Tibial nerve (tissue), 4 donors: ENCODE measurements at regions not wholly inside any gene's neighbourhood (a gene's known extent, or its start where the extent isn't known, plus 50 kb on each side); places are given as distances from the start of the nearest gene placed in this dataset.
"Not testable (repeated sequence)": the region's sequence is repeated elsewhere in the genome, so short reads cannot be mapped to it uniquely, and the experiment has no call there.

Experiments used
- DNase-seq, 2 donors: peaks; one replicate each; pipeline ENCODE4 v3.0.0-alpha.2; 2019; ENCODE audit warnings: low spot score in 2 of 2
- H3K27ac ChIP-seq, 4 donors: fragments of 200-600 bp; sonication (generic) in 3 of 4; one replicate each; pipeline ENCODE4 v1.5.1; 2017 to 2019; ENCODE audit warnings: mild to moderate bottlenecking in 1 of 4
- H3K27me3 ChIP-seq, 2 donors: fragments of 200-600 bp; sonication (generic) in 1 of 2; one replicate each; pipeline versions ENCODE4 v1.5.1 to v1.6.0; 2017 to 2019
- H3K36me3 ChIP-seq, 3 donors: fragments of 200-600 bp; sonication (generic); one replicate each; pipeline ENCODE4 v1.5.1; 2018 to 2019
- H3K4me1 ChIP-seq, 4 donors: fragments of 200-600 bp; sonication (generic) in 3 of 4; one replicate each; pipeline ENCODE4 v1.5.1; 2017 to 2019
- H3K4me3 ChIP-seq, 4 donors: fragments of 200-600 bp; sonication (generic) in 3 of 4; one replicate each; pipeline ENCODE4 v1.5.1; 2017 to 2019; ENCODE audit warnings: mild to moderate bottlenecking in 1 of 4, moderate library complexity in 1 of 4
- H3K9me3 ChIP-seq, 4 donors: fragments of 200-600 bp; sonication (generic) in 3 of 4; one replicate each; pipeline ENCODE4 v1.5.1; 2017 to 2019
- EP300 ChIP-seq, 2 donors: sonication (generic); formaldehyde crosslinking; IDR thresholded peaks; one replicate each; pipeline ENCODE4 v1.6.1; 2017; ENCODE audit warnings: antibody characterized with exemption in 2 of 2, mild to moderate bottlenecking in 1 of 2
- POLR2A ChIP-seq, 2 donors: fragments of 450-650 bp; IDR thresholded peaks; one replicate each; pipeline ENCODE4 v1.6.1; 2017; ENCODE audit warnings: antibody characterized with exemption in 2 of 2, mild to moderate bottlenecking in 2 of 2, moderate library complexity in 2 of 2
- WGBS, 2 donors: methylation state at CpG; one replicate each; pipeline ENCODE4 v1.1.5; 2018; 5-methylcytosine and 5-hydroxymethylcytosine counted together
- TF ChIP-seq, protein P1 (sequence below), 5 experiments: fragments of 200-600 bp in 3 of 5; fragments of 450-650 bp in 2 of 5; sonication (generic) in 3 of 5; IDR thresholded peaks; one replicate each; pipeline ENCODE4 v1.5.1; 2016 to 2019; ENCODE audit warnings: antibody characterized with exemption in 5 of 5, mild to moderate bottlenecking in 3 of 5, moderate library complexity in 2 of 5

GRCh38 chrX:56343219-56343618 is 111.1 kb downstream of the KLF8 start:
- H3K27ac ChIP-seq, result no peak overlapping the region
- TF ChIP-seq, protein P1, sequence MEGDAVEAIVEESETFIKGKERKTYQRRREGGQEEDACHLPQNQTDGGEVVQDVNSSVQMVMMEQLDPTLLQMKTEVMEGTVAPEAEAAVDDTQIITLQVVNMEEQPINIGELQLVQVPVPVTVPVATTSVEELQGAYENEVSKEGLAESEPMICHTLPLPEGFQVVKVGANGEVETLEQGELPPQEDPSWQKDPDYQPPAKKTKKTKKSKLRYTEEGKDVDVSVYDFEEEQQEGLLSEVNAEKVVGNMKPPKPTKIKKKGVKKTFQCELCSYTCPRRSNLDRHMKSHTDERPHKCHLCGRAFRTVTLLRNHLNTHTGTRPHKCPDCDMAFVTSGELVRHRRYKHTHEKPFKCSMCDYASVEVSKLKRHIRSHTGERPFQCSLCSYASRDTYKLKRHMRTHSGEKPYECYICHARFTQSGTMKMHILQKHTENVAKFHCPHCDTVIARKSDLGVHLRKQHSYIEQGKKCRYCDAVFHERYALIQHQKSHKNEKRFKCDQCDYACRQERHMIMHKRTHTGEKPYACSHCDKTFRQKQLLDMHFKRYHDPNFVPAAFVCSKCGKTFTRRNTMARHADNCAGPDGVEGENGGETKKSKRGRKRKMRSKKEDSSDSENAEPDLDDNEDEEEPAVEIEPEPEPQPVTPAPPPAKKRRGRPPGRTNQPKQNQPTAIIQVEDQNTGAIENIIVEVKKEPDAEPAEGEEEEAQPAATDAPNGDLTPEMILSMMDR (IDR thresholded peaks at IDR 0.05), result no peak
- TF ChIP-seq EP300 (IDR thresholded peaks at IDR 0.05), result no peak
- no peak for TF ChIP-seq POLR2A (IDR thresholded peaks at IDR 0.05)
- H3K27me3 ChIP-seq, result no peaks in the 10 kb centered on the region
- no peaks in the 10 kb centered on the region for H3K4me1 ChIP-seq
- H3K36me3 ChIP-seq, result no peaks in the 10 kb centered on the region
- H3K9me3 ChIP-seq, result peaks cover 0 to 7% (median 3%) of the 10 kb centered on the region in 4 donors
- 48% methylated on average over 5 of the region's 5 CpGs; no CpG with 5 or more reads in 1 of the 2 donors for WGBS, 2 donors
- DNase-seq, result no peak
- no peak overlapping the region for H3K4me3 ChIP-seq

GRCh38 chrX:56343664-56344063 is 111.5 kb downstream of the KLF8 start:
- 73 to 79% methylated on average over 4 to 5 of the region's 5 CpGs for WGBS, 2 donors
- no peak overlapping the region for H3K27ac ChIP-seq
- H3K4me3 ChIP-seq, result no peak overlapping the region
- DNase-seq, result no peak
- no peaks in the 10 kb centered on the region for H3K27me3 ChIP-seq
- H3K4me1 ChIP-seq, result no peaks in the 10 kb centered on the region
- TF ChIP-seq, protein P1 (IDR thresholded peaks at IDR 0.05), result no peak
- TF ChIP-seq POLR2A (IDR thresholded peaks at IDR 0.05), result no peak
- no peak for TF ChIP-seq EP300 (IDR thresholded peaks at IDR 0.05)
- no peaks in the 10 kb centered on the region for H3K36me3 ChIP-seq
- peaks cover 0 to 10% (median 4%) of the 10 kb centered on the region in 4 donors for H3K9me3 ChIP-seq

DNA sequence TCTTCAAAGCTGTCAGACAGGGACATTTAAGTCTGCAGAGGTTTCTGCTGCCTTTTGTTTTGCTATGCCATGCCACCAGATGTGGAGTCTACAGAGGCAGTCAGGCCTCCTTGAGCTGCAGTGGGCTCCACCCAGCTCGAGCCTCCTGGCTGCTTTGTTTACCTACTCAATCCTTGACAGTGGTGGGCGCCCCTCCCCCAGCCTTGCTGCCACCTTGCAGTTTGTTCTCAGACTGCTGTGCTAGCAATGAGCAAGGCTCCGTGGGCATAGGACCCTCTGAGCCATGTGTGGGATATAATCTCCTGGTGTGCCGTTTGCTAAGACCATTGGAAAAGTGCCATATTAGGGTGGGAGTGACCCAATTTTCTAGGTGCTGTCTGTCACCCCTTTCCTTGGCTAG is 126.0 kb downstream of the KLF8 start:
- 74 to 80% methylated on average over 1 to 4 of the region's 4 CpGs for WGBS, 2 donors
- not testable (repeated sequence) for DNase-seq, H3K4me3 ChIP-seq, H3K36me3 ChIP-seq, H3K4me1 ChIP-seq, H3K27ac ChIP-seq, H3K27me3 ChIP-seq
- peaks cover 0 to 12% (median 2%) of the 10 kb centered on the region in 4 donors for H3K9me3 ChIP-seq

- H3K4me1 ChIP-seq, H3K36me3 ChIP-seq, H3K27me3 ChIP-seq, DNase-seq, H3K9me3 ChIP-seq, H3K4me3 ChIP-seq, H3K27ac ChIP-seq: not testable (repeated sequence)
- 68 to 77% methylated on average over 2 of the region's 2 CpGs for WGBS, 2 donors
Observed at GRCh38 chrX:56365171-56365570, 133.0 kb downstream of the KLF8 start.

GRCh38 chrX:56366901-56367300 is 134.7 kb downstream of the KLF8 start:
- Histone ChIP-seq H3K9me3 (no peaks in the 10 kb centered on the region), H3K4me3 (no peak overlapping the region), H3K4me1 (no peaks in the 10 kb centered on the region), H3K27ac (no peak overlapping the region), H3K36me3 (no peaks in the 10 kb centered on the region), H3K27me3 (no peaks in the 10 kb centered on the region)
- 81 to 83% methylated on average over 4 to 6 of the region's 9 CpGs for WGBS, 2 donors
- TF ChIP-seq POLR2A (IDR thresholded peaks at IDR 0.05) (no peak), EP300 (IDR thresholded peaks at IDR 0.05) (no peak)
- TF ChIP-seq, protein P1 (IDR thresholded peaks at IDR 0.05), result no peak
- DNase-seq, result no peak

- TF ChIP-seq, protein P1 (IDR thresholded peaks at IDR 0.05), result no peak
- TF ChIP-seq POLR2A (IDR thresholded peaks at IDR 0.05) (no peak), EP300 (IDR thresholded peaks at IDR 0.05) (no peak)
- WGBS, 2 donors, result 71 to 75% methylated on average over 1 of the region's 1 CpG
- H3K27ac ChIP-seq, result no peak overlapping the region
- no peaks in the 10 kb centered on the region for H3K4me1 ChIP-seq
- no peak for DNase-seq
- H3K4me3 ChIP-seq, result no peak overlapping the region
- no peaks in the 10 kb centered on the region for H3K9me3 ChIP-seq
- no peaks in the 10 kb centered on the region for H3K27me3 ChIP-seq
- no peaks in the 10 kb centered on the region for H3K36me3 ChIP-seq
Observed at GRCh38 chrX:56368962-56369361, 136.8 kb downstream of the KLF8 start.

- 97 to 100% methylated on average over 6 to 27 of the region's 41 CpGs for WGBS, 2 donors
- not testable (repeated sequence) for H3K4me1 ChIP-seq
Observed at GRCh38 chrX:56379984-56380780, 148.0 kb downstream of the KLF8 start.

More at GRCh38 chrX:56379984-56380780, 148.0 kb downstream of the KLF8 start:
- H3K9me3 ChIP-seq, DNase-seq, H3K27ac ChIP-seq, H3K4me3 ChIP-seq, H3K36me3 ChIP-seq, H3K27me3 ChIP-seq: not testable (repeated sequence)
